WTC11 (cell line): ENCODE measurements at regions not wholly inside any gene's neighbourhood (a gene's known extent, or its start where the extent isn't known, plus 50 kb on each side); places are given as distances from the start of the nearest gene placed in this dataset.

Experiments
- CTCF ChIP-seq: fragments of 200-600 bp; IDR thresholded peaks from 2 replicates; pipeline ENCODE4 v1.8.0; 2022; ENCODE audit warnings: antibody characterized with exemption
- NR3C1 ChIP-seq: sonication (generic); formaldehyde crosslinking; conservative IDR thresholded peaks from 2 replicates; pipeline ENCODE4 v1.8.1; 2023; ENCODE audit warnings: low read depth, mild to moderate bottlenecking, missing genetic modification reagents
- PRDM15 ChIP-seq: sonication (generic); formaldehyde crosslinking; IDR thresholded peaks from 2 replicates; pipeline ENCODE4 v1.8.0; 2022; ENCODE audit warnings: missing genetic modification reagents
- SP1 ChIP-seq: sonication (generic); formaldehyde crosslinking; conservative IDR thresholded peaks from 2 replicates; pipeline ENCODE4 v1.8.1; 2022; ENCODE audit warnings: missing genetic modification reagents
- TF ChIP-seq, protein P1 (sequence below): sonication (generic); formaldehyde crosslinking; IDR thresholded peaks from 2 replicates; pipeline ENCODE4 v1.8.0; 2022; ENCODE audit warnings: mild to moderate bottlenecking, missing genetic modification reagents

DNA sequence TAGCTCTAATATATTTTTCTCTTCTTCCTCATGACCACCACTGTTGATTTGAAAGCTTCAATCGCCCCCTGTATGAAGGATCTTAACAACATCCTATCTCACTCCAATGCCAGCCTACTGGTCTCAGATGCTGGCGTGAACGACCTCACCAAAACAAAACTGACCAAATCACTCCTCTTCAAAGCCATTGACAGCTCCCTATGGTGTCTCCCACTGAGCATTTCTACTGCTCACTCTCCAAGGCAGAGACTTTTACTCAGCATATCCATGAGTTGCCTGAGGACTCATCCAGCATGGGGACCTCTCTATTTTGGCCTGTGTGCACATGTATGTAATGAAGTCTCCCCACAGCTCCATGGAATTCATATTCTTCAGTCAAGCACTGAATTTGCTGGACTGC lies 520.4 kb downstream of the TFAP2B start:
- TF ChIP-seq CTCF (no peak), PRDM15 (CRISPR knock-in tag) (no peak), NR3C1 (CRISPR knock-in tag) (no peak), SP1 (no peak)
- TF ChIP-seq, protein P1, sequence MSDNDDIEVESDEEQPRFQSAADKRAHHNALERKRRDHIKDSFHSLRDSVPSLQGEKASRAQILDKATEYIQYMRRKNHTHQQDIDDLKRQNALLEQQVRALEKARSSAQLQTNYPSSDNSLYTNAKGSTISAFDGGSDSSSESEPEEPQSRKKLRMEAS: no peak
